AG10803 (cell line): ENCODE measurements at regions not wholly inside any gene's neighbourhood (a gene's known extent, or its start where the extent isn't known, plus 50 kb on each side); places are given as distances from the start of the nearest gene placed in this dataset.

Experiments
- DNase-seq: peaks from one replicate; pipeline ENCODE4 v3.0.0; 2010; ENCODE audit warnings: low read depth
- H3K4me3 ChIP-seq: 2 replicates; pipeline ENCODE4 v1.5.1; 2011; ENCODE audit warnings: mild to moderate bottlenecking, low read length, control low read depth
- CTCF ChIP-seq: conservative IDR thresholded peaks from 2 replicates; pipeline ENCODE4 v1.5.1; 2011; ENCODE audit warnings: mild to moderate bottlenecking, low read length, control low read depth, inconsistent platforms

GRCh38 chr11:109510316-109510715, 88.3 kb downstream of the C11orf87 start:
- DNase-seq: no peak
- no peak for TF ChIP-seq CTCF

DNA sequence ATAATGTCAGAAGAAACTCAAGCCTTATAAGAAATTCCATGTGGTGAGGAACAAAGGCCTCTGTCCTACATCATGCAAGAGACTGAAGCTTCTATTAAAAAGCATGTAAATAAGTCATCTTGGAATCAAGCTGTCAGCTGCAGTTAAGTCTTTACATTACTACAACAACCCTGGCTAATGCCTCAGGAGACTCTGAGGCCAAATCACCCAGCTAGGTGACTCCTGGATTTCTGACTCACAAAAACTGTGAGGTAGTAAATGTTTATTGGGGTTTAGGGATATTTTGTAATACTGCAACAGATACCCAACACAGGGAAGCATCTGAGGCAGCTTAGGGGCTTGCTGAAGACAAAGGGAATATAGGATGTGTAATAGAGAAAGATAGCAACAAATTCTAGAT, 89.6 kb downstream of the C11orf87 start:
- H3K4me3 ChIP-seq: no peak overlapping the region
- DNase-seq: no peak
- TF ChIP-seq CTCF: no peak

More at GRCh38 chr11:109510316-109510715, 88.3 kb downstream of the C11orf87 start:
- no peak overlapping the region for H3K4me3 ChIP-seq

DNA sequence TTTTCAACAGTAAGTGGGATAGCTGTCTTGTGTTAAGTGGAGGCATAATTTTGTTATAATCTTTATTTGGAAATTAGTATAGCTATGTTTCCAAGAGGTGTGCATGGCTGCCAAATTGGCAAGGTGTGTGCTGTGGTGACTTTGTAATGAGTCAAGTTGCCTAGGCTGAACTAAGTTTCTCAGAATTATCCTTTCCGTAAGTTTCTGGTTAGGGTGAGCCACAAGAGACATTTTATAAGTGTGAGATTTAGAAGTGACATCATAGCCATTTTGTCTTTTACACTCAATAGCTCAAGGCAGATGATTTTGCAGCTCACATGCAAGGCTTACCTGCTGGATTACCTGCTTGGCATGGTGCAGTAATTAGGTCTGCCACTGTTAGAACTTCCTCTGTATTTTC, 90.3 kb downstream of the C11orf87 start:
- no peak overlapping the region for H3K4me3 ChIP-seq
- DNase-seq: peak; percentile 19
- no peak for TF ChIP-seq CTCF

- no peak overlapping the region for H3K4me3 ChIP-seq
- DNase-seq: peak; percentile 50
- no peak for TF ChIP-seq CTCF
These were observed 90.7 kb downstream of the C11orf87 start for GRCh38 chr11:109512680-109513079.

- H3K4me3 ChIP-seq: no peak overlapping the region
- no peak for TF ChIP-seq CTCF
These were observed 92.5 kb downstream of the C11orf87 start for GRCh38 chr11:109514313-109515018.

GRCh38 chr11:109519253-109519652, 97.3 kb downstream of the C11orf87 start:
- no peak for DNase-seq

More at GRCh38 chr11:109514313-109515018, 92.5 kb downstream of the C11orf87 start:
- DNase-seq: no peak

More at GRCh38 chr11:109519253-109519652, 97.3 kb downstream of the C11orf87 start:
- no peak for TF ChIP-seq CTCF
- H3K4me3 ChIP-seq: no peak overlapping the region
